ENCODE measurements at regions not wholly inside any gene's neighbourhood (a gene's known extent, or its start where the extent isn't known, plus 50 kb on each side); places are given as distances from the start of the nearest gene placed in this dataset.

DNA sequence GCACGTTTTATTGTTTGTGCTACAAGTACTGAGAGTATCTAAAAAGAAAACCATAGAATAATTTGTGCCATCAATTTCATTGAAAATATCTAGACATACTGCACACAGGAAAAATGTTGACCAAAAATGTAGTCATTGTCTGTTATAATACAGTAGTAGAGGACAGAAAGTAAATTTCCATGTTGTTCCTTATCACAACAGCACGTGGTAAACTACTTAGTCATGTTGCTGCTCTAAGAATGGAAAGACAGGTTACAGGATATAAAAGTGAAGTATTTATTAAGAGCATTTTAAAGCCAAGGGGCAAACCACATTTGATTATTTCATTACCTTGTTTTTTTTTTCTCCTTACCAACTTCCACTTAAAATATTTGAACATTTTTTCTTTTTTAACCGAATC is 89.0 kb upstream of the CEP85L start:
- TF ChIP-seq CTCF (IDR thresholded peaks at IDR 0.05) (no peak), POLR2A (IDR thresholded peaks at IDR 0.05) (no peak)
